ENCODE measurements at regions not wholly inside any gene's neighbourhood (a gene's known extent, or its start where the extent isn't known, plus 50 kb on each side); places are given as distances from the start of the nearest gene placed in this dataset.
"Not testable (repeated sequence)": the region's sequence is repeated elsewhere in the genome, so short reads cannot be mapped to it uniquely, and the experiment has no call there.

DNA sequence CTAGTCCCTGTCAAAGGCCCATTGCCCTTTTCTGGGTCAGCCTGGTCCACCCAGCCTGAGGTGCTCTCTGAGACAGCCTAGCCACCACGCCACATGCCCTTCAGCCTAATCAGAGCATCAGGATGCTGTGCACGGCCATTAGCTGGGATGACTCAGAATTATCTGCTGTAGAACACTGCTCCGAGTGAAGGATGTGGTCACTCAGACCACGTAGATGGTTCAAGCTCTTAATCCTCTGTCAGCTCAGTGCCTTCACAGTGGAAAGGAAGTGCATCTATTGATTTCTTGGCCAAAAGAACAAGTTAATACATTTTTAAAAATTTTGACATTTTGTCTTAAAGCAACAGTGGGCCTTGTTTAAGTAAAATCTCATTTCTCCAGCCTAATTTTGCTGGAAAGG lies 557.6 kb downstream of the TUBA3C start:
- not testable (repeated sequence) for DNase-seq

- not testable (repeated sequence) for DNase-seq
Observed at GRCh38 chr13:18618442-18618841, 563.2 kb downstream of the TUBA3C start.

DNA sequence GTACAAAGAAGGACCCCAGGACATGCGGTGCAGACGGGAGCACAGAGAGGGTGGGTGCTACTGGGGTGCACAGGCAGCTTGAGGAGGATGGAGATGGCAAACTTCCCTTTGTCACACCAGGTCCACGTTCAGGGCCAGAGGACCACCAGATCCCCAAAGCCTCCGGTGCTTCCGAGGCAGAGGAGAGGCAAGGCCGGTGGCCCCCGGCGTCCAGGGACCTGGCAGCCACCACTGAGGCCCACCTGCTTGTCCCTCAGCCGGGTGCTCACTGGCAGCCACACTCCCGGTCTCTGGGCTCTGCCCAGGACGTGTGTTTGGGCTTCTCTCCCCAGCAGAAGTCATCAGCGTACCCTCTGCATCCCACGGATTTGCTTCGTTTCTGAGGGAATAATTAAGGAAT lies 571.1 kb downstream of the TUBA3C start:
- not testable (repeated sequence) for DNase-seq

DNA sequence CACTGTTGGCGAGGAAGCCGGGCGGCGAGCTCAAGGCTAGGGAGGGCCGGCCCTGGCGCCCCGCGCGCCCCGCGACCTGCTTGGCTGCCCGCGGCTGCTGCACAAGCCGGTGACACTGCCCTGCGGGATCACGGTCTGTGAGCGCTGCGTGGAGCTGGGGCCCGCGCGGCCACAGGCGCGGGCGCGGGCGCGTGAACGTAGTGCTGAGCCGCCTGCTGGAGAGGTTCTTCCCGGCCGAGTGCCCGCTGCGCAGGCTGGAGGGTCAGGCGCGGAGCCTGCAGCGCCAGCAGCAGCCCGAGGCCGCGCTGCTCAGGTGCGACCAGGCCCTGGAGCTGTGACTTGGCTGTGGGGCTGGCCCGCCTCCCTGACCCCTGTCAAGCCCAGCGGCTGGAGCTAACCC lies 572.3 kb downstream of the TUBA3C start:
- not testable (repeated sequence) for DNase-seq

DNA sequence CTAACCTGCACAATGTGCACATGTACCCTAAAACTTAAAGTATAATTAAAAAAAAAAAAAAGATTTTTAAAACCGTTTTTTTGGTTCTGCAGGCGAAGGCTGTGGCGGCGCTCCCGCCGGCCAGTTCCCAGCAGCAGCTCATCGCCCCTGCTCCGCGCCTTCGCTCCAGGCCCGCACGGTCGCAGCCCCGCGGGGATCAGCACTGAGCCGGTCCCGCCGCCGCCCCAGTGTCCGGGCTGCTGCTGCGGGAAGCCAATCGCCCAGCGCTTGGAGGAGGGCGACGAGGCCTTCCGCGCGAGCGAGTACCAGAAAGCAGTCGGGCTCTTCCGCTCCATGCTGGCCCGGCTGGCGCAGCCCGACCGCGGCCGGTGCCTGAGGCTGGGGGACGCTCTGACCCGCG lies 572.8 kb downstream of the TUBA3C start:
- DNase-seq: not testable (repeated sequence)

GRCh38 chr13:18600366-18600765 lies 581.3 kb downstream of the TUBA3C start:
- DNase-seq: not testable (repeated sequence)

DNA sequence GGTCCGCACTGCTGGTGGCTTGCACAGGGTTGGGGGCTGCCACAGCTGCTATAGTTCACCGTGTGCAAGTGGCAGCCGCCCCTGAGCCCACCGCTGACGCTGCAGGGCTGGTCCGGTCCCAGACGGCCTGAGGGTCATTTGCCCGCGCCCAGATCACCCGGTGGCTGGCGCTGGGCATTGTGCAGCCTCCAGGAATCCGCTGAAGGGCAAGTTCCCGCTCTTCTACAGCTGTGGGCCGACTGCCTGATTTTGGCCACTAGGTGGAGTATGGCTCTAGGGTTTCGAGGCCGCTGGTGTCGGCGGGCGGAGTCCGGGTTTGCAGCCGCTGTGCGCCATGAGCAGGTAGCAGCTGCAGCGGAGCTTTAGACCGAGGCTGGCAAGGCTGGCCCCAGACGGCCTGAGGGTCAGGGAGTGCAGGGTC lies 581.8 kb downstream of the TUBA3C start:
- not testable (repeated sequence) for DNase-seq

DNA sequence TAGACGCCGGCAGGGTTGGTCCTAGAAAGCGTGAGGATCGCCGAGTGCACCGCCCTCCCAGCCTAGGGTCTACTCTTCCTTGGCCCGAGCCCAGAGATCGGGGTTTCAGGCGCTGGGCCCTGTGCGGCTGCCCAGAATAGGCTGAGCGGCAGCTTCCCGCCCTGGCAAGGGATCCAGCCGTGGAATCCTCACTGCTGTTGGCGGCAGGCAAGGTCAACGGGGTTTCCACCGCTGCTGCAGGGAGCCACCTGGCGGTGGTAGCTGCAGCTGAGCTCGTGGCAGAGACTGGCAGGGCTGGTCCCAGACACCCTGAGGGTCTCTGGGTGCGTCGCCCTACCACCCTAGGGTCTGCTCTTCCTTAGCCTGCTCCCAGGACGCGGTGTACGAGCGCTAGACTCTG lies 583.1 kb downstream of the TUBA3C start:
- DNase-seq: not testable (repeated sequence)

DNA sequence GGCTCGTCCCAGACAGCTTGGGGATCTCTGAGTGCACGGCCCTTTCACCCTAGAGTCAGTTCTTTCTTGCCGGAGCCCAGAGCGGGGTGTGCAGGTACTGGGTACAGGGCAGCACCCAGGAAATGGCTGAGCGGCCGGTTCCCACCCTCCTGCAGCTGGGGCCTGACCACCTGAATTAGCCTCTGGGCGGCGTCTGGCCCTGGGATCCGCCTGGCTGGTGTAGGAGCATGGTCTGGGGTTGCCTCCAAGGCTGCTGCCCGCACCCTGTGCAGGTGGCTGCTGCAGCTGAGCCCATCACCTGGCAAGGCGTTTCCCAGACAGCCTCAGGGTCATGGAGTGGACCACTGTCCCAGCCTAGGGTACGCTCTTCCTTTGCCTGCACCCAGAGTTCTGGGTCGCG lies 583.7 kb downstream of the TUBA3C start:
- not testable (repeated sequence) for DNase-seq

- not testable (repeated sequence) for DNase-seq
Observed at GRCh38 chr13:18577103-18577502, 604.5 kb downstream of the TUBA3C start.

DNA sequence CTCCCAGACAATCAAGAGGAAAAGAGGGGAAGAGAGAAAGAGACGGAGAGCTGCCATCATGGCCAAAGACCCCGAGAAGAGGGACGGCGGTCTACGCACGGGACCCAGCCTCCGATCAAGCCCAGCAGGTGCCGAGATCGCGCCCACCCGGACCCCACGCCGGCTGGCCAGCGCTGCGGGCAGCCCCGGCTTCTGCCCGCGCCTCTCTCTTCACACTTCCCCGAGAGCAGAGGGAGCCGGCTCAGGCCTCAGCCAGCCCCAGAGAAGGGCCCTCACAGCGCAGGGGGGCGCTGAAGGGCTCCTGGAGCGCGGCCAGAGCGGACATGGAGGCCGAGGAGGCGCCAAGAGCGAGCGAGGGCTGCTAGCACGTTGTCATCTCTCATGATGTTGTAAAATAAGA lies 613.7 kb downstream of the TUBA3C start:
- DNase-seq: not testable (repeated sequence)

Measured in 8988T (cell line).